ENCODE measurements at regions not wholly inside any gene's neighbourhood (a gene's known extent, or its start where the extent isn't known, plus 50 kb on each side); places are given as distances from the start of the nearest gene placed in this dataset.

DNA sequence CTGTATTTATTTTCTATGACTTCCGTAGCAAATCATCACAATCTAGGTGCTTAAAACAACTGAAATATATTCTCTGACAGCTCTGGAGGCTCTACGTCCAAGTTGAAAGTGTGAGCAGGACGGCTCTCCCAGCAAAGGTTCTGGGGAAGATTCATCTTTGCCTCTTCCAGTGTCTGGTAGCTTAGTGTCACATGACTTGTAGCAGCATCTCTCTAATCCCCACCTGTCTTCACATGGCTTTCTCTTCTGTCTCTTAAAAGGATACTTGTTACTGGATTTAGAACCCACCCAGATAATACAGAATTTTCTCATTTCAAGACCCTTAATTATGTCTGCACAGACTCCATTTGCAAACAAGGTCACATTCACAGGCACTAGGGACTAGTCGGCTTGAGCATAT lies 687.7 kb upstream of the RBFOX1 start:
- H3K27ac Mint-ChIP-seq, result no peak overlapping the region
- peaks cover 40% of the 10 kb centered on the region for H3K27me3 Mint-ChIP-seq (ENCODE audit: low read depth)
- H3K9me3 Mint-ChIP-seq, result no peaks in the 10 kb centered on the region
- TF ChIP-seq, protein P1, sequence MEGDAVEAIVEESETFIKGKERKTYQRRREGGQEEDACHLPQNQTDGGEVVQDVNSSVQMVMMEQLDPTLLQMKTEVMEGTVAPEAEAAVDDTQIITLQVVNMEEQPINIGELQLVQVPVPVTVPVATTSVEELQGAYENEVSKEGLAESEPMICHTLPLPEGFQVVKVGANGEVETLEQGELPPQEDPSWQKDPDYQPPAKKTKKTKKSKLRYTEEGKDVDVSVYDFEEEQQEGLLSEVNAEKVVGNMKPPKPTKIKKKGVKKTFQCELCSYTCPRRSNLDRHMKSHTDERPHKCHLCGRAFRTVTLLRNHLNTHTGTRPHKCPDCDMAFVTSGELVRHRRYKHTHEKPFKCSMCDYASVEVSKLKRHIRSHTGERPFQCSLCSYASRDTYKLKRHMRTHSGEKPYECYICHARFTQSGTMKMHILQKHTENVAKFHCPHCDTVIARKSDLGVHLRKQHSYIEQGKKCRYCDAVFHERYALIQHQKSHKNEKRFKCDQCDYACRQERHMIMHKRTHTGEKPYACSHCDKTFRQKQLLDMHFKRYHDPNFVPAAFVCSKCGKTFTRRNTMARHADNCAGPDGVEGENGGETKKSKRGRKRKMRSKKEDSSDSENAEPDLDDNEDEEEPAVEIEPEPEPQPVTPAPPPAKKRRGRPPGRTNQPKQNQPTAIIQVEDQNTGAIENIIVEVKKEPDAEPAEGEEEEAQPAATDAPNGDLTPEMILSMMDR (IDR thresholded peaks at IDR 0.05; ENCODE audit: unreplicated experiment in 3 of 3), result no peak
- H3K36me3 Mint-ChIP-seq (ENCODE audit: low read depth), result no peaks in the 10 kb centered on the region
- H3K4me1 Mint-ChIP-seq, result no peaks in the 10 kb centered on the region
- no peak overlapping the region for H3K4me3 Mint-ChIP-seq

DNA sequence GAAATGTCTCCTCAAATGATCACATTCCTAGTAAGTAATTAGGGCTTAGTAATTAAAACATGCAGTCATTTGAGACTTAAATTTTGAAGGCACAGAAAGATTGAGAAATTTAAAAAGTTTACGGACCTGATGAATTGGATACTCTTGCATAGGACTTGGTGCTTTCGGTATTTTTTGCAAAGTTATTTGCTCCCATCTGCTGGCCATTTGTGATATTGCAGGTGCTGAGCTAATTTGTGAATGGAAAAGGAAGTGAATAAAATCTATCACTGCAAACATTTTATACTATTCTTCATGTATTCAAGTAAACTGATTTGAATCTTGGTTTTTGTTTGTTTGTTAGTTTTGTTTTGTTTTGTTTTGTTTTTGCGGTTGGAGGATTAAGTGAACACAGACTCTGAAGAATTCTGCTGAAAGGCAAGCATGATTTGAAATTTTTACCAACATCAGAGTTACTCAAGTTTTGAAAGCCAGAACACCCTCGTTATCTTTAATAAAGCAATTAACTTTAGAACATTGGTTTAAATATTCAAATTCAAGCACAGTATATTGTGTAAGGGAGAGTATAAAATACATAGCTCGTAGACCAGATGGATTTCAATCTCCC lies 689.5 kb upstream of the RBFOX1 start:
- Mint-ChIP-seq H3K4me1 (no peaks in the 10 kb centered on the region), H3K27me3 (ENCODE audit: low read depth) (peaks cover 40% of the 10 kb centered on the region), H3K4me3 (no peak overlapping the region), H3K9me3 (no peaks in the 10 kb centered on the region), H3K27ac (no peak overlapping the region), H3K36me3 (ENCODE audit: low read depth) (no peaks in the 10 kb centered on the region)
- TF ChIP-seq, protein P1 (IDR thresholded peaks at IDR 0.05; ENCODE audit: unreplicated experiment in 3 of 3), result peak; percentile 77 to 94 (median 84)

DNA sequence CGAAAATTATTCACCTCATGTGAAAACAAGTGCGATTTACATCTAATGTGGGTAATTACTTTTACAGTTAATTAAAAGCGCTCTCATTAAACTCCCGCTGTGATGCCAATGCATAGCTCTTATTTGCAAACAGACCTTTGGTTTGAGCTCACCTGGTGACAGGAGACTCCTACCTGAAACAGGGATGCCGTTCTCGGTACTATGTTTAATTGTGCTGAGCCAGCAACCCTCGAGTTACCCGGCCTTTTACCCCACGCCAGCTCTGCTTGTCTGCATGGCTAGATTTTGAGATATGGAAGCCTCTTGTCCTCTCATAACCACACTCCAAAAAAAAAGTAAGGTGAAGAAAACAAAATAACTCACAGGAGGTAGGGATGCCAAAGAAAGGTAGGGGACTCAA lies 690.4 kb upstream of the RBFOX1 start:
- H3K9me3 Mint-ChIP-seq, result no peaks in the 10 kb centered on the region
- TF ChIP-seq, protein P1 (IDR thresholded peaks at IDR 0.05; ENCODE audit: unreplicated experiment in 3 of 3), result no peak
- H3K27me3 Mint-ChIP-seq (ENCODE audit: low read depth), result peaks cover 38% of the 10 kb centered on the region
- H3K27ac Mint-ChIP-seq, result no peak overlapping the region
- no peaks in the 10 kb centered on the region for H3K4me1 Mint-ChIP-seq
- H3K36me3 Mint-ChIP-seq (ENCODE audit: low read depth), result no peaks in the 10 kb centered on the region
- H3K4me3 Mint-ChIP-seq, result no peak overlapping the region

DNA sequence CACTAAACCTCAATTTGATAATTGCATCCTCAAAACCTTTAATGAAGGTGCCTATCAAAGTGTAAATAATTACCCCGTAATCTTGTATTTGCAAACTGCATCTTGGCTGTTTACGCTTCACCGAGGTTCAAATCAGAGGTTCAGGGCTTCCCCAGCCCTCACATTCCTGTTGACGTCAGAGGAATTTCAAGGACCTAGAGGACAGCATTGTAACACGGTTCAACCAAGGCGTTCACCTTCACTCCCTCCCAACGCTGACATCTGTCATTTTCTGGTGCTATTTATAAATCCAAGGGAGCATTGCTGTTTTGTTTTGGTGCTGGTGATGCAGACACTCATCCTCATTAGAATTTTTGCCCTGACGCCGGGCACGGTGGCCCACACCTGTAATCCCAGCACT lies 691.6 kb upstream of the RBFOX1 start:
- Mint-ChIP-seq H3K27me3 (ENCODE audit: low read depth) (peaks cover 31% of the 10 kb centered on the region), H3K36me3 (ENCODE audit: low read depth) (no peaks in the 10 kb centered on the region), H3K4me1 (no peaks in the 10 kb centered on the region), H3K27ac (no peak overlapping the region), H3K9me3 (no peaks in the 10 kb centered on the region), H3K4me3 (no peak overlapping the region)
- TF ChIP-seq, protein P1 (IDR thresholded peaks at IDR 0.05; ENCODE audit: unreplicated experiment in 3 of 3), result no peak

DNA sequence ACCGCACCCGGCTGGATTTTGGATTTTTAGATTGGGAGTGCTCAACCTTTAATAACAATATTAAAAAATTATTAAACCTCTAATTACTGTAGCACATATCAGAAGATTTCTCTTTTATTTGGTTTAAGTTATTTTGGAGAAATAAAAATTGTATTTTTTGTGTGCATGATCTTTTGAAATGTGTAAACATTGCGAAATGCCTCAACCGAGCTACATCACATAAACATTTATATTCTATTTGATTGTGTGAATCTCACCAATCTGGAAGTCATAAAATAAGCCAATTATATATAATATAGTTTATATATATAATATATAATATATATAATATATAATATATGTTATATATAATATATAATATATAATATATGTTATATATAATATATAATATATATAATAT lies 696.2 kb upstream of the RBFOX1 start:
- H3K4me1 Mint-ChIP-seq, result no peaks in the 10 kb centered on the region
- TF ChIP-seq, protein P1 (IDR thresholded peaks at IDR 0.05; ENCODE audit: unreplicated experiment in 3 of 3), result no peak
- no peaks in the 10 kb centered on the region for H3K9me3 Mint-ChIP-seq
- H3K27me3 Mint-ChIP-seq (ENCODE audit: low read depth), result peaks cover 6% of the 10 kb centered on the region
- H3K4me3 Mint-ChIP-seq, result no peak overlapping the region
- no peaks in the 10 kb centered on the region for H3K36me3 Mint-ChIP-seq (ENCODE audit: low read depth)
- no peak overlapping the region for H3K27ac Mint-ChIP-seq

DNA sequence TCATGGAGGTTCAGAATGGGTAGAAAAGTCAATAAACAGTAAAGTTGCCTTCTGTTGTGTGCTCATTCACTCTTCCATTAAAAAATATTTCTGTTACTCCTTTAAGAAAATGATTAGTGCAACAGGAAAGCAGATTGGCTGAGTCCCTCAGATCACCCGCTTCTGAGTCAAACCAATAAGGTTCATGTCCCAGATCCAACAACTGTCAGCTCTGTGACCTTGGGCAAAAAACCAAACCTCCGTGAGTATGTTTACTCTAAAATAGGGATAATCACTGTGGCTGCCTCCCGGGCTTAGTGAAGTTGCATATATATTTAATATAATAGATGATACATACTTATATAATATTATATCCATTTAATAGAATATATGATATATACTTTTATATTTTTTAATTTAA lies 698.5 kb upstream of the RBFOX1 start:
- TF ChIP-seq, protein P1 (IDR thresholded peaks at IDR 0.05; ENCODE audit: unreplicated experiment in 3 of 3), result no peak
- no peaks in the 10 kb centered on the region for H3K36me3 Mint-ChIP-seq (ENCODE audit: low read depth)

More for the DNA sequence above, 698.5 kb upstream of the RBFOX1 start:
- no peak overlapping the region for H3K27ac Mint-ChIP-seq
- no peaks in the 10 kb centered on the region for H3K4me1 Mint-ChIP-seq
- no peak overlapping the region for H3K4me3 Mint-ChIP-seq
- H3K27me3 Mint-ChIP-seq (ENCODE audit: low read depth), result no peaks in the 10 kb centered on the region
- no peaks in the 10 kb centered on the region for H3K9me3 Mint-ChIP-seq

Data from nephron (organoid).